PC-3 (cell line): ENCODE measurements at regions not wholly inside any gene's neighbourhood (a gene's known extent, or its start where the extent isn't known, plus 50 kb on each side); places are given as distances from the start of the nearest gene placed in this dataset.

Source experiments
- CTCF ChIP-seq: fragments of 300-600 bp; sonication (generic); conservative IDR thresholded peaks from 2 replicates; pipeline ENCODE4 v1.5.1; 2017; ENCODE audit warnings: antibody characterized with exemption, low read depth, mild to moderate bottlenecking, low read length
- EZH2 ChIP-seq: fragments of 300-600 bp; sonication (generic); IDR thresholded peaks from one replicate; pipeline ENCODE4 v1.6.1; 2017; ENCODE audit warnings: antibody characterized with exemption, mild to moderate bottlenecking, low read length; ENCODE audit not compliant: unreplicated experiment
- EZH2phosphoT487 ChIP-seq: fragments of 300-600 bp; sonication (generic); IDR thresholded peaks from 2 replicates; pipeline ENCODE4 v1.6.1; 2018; ENCODE audit warnings: mild to moderate bottlenecking, antibody characterized with exemption, low read length, borderline replicate concordance

- TF ChIP-seq CTCF (no peak), EZH2 (no peak), EZH2phosphoT487 (no peak)
Measured at GRCh38 chr3:61454801-61455200, 106.6 kb upstream of the PTPRG start.
